KBM-7 (cell line): ENCODE measurements at regions not wholly inside any gene's neighbourhood (a gene's known extent, or its start where the extent isn't known, plus 50 kb on each side); places are given as distances from the start of the nearest gene placed in this dataset.

Experiments
- DNase-seq: peaks from one replicate; pipeline ENCODE4 v3.0.0-alpha.2; 2015
- in situ Hi-C: fragments of 300-500 bp; cut with MboI; formaldehyde crosslinking; loops from 2 replicates; pipeline ENCODE4 v1.14.3; 2020; ENCODE audit warnings: low sequenced_read_pairs, low pct_unique_long_range_greater_than_20kb, mixed read lengths

GRCh38 chr14:71487941-71488340, 444.3 kb upstream of the RGS6 start:
- in situ Hi-C loops: no loop called here
- DNase-seq: no peak

- no peak for DNase-seq
- in situ Hi-C loops: no loop called here
Observed at GRCh38 chr14:71488703-71489191, 443.5 kb upstream of the RGS6 start.

GRCh38 chr14:71489742-71490141, 442.5 kb upstream of the RGS6 start:
- no peak for DNase-seq
- in situ Hi-C loops: no loop called here

GRCh38 chr14:71491931-71492330, 440.3 kb upstream of the RGS6 start:
- in situ Hi-C loops: no loop called here
- no peak for DNase-seq

- in situ Hi-C loops: no loop called here
- DNase-seq: no peak
Observed at GRCh38 chr14:71492346-71492745, 439.9 kb upstream of the RGS6 start.

- in situ Hi-C loops: no loop called here
- DNase-seq: no peak
Observed at GRCh38 chr14:71497645-71498086, 434.6 kb upstream of the RGS6 start.

- no peak for DNase-seq
- in situ Hi-C loops: no loop called here
Observed at GRCh38 chr14:71498212-71498611, 434.0 kb upstream of the RGS6 start.

- in situ Hi-C loops: no loop called here
Observed at GRCh38 chr14:71499018-71499417, 433.2 kb upstream of the RGS6 start.

GRCh38 chr14:71507681-71508080, 424.5 kb upstream of the RGS6 start:
- in situ Hi-C loops: no loop called here
- DNase-seq: no peak

More at GRCh38 chr14:71499018-71499417, 433.2 kb upstream of the RGS6 start:
- no peak for DNase-seq

GRCh38 chr14:71508901-71509300, 423.3 kb upstream of the RGS6 start:
- in situ Hi-C loops: no loop called here
- DNase-seq: no peak

- in situ Hi-C loops: no loop called here
- no peak for DNase-seq
Observed at GRCh38 chr14:71511152-71511551, 421.1 kb upstream of the RGS6 start.

GRCh38 chr14:71514941-71515919, 417.0 kb upstream of the RGS6 start:
- in situ Hi-C loops: no loop called here
- DNase-seq: no peak

GRCh38 chr14:71521238-71522135, 410.7 kb upstream of the RGS6 start:
- in situ Hi-C loops: no loop called here
- no peak for DNase-seq

- in situ Hi-C loops: no loop called here
Observed at GRCh38 chr14:71523630-71524319, 408.5 kb upstream of the RGS6 start.

GRCh38 chr14:71524320-71524982, 407.8 kb upstream of the RGS6 start:
- in situ Hi-C loops: no loop called here
- DNase-seq: no peak

More at GRCh38 chr14:71523630-71524319, 408.5 kb upstream of the RGS6 start:
- DNase-seq: no peak

- in situ Hi-C loops: no loop called here
Observed at GRCh38 chr14:71525663-71526221, 406.5 kb upstream of the RGS6 start.

GRCh38 chr14:71526388-71526787, 405.8 kb upstream of the RGS6 start:
- no peak for DNase-seq
- in situ Hi-C loops: no loop called here

More at GRCh38 chr14:71525663-71526221, 406.5 kb upstream of the RGS6 start:
- DNase-seq: no peak

- no peak for DNase-seq
- in situ Hi-C loops: no loop called here
Observed at GRCh38 chr14:71527838-71528237, 404.4 kb upstream of the RGS6 start.
